ENCODE measurements at regions not wholly inside any gene's neighbourhood (a gene's known extent, or its start where the extent isn't known, plus 50 kb on each side); places are given as distances from the start of the nearest gene placed in this dataset.

- no peaks in the 10 kb centered on the region for H3K4me1 Mint-ChIP-seq
- ChIA-PET POLR2A (no interaction called here), CTCF (no interaction called here)
- DNase-seq (ENCODE audit: low spot score) (no peak), ATAC-seq (no peak)
- H3K27ac Mint-ChIP-seq = no peak overlapping the region
- TF ChIP-seq, protein P1, sequence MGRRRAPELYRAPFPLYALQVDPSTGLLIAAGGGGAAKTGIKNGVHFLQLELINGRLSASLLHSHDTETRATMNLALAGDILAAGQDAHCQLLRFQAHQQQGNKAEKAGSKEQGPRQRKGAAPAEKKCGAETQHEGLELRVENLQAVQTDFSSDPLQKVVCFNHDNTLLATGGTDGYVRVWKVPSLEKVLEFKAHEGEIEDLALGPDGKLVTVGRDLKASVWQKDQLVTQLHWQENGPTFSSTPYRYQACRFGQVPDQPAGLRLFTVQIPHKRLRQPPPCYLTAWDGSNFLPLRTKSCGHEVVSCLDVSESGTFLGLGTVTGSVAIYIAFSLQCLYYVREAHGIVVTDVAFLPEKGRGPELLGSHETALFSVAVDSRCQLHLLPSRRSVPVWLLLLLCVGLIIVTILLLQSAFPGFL (CRISPR knock-in tag; IDR thresholded peaks at IDR 0.05; ENCODE audit: borderline replicate concordance) = no peak
- TF ChIP-seq ZNF423 (CRISPR knock-in tag; IDR thresholded peaks at IDR 0.05) (no peak), FOXP4 (CRISPR knock-in tag; IDR thresholded peaks at IDR 0.05) (no peak), TCF7 (CRISPR knock-in tag; IDR thresholded peaks at IDR 0.05; ENCODE audit: low read depth) (no peak), FOXK1 (CRISPR knock-in tag; IDR thresholded peaks at IDR 0.05) (no peak), NR3C1 (CRISPR knock-in tag; conservative IDR thresholded peaks at IDR 0.05; ENCODE audit: low read depth) (no peak), FOXP1 (CRISPR knock-in tag; IDR thresholded peaks at IDR 0.05; ENCODE audit: borderline replicate concordance) (no peak), ZNF121 (CRISPR knock-in tag; IDR thresholded peaks at IDR 0.05) (no peak), IRF2 (CRISPR knock-in tag; IDR thresholded peaks at IDR 0.05; ENCODE audit: borderline replicate concordance, low read depth) (no peak), AFF4 (CRISPR knock-in tag; IDR thresholded peaks at IDR 0.05; ENCODE audit: borderline replicate concordance) (no peak), ZNF317 (CRISPR knock-in tag; IDR thresholded peaks at IDR 0.05; ENCODE audit: borderline replicate concordance, low read depth) (no peak), ZNF219 (CRISPR knock-in tag; IDR thresholded peaks at IDR 0.05; ENCODE audit: borderline replicate concordance) (no peak), ERG (CRISPR knock-in tag; IDR thresholded peaks at IDR 0.05) (no peak)
- H3K4me3 Mint-ChIP-seq = no peak overlapping the region
- H3K27me3 Mint-ChIP-seq (ENCODE audit: low read depth) = no peaks in the 10 kb centered on the region
- no peaks in the 10 kb centered on the region for H3K9me3 Mint-ChIP-seq
- no peaks in the 10 kb centered on the region for H3K36me3 Mint-ChIP-seq
Observed at GRCh38 chr1:240711020-240711419, 99.1 kb upstream of the GREM2 start.

DNA sequence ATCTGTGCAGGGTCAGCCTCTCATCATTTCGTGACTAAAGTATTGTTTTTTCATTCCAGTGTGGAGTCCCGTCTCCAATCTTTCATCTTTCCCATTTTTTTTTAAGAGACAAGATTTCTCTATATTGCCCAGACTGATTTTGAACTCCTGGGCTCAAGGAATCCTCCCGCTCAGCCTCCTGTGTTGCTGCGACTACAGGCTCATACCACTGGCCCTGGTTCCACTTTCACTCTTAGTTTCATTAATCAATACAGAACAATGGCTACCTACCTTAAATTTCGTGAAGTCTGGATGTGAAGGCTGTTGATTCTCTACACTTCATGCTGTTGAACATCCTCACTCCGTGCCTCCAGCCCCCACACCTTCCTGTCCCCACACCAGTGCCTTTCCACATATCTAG lies 97.7 kb upstream of the GREM2 start:
- no peak overlapping the region for H3K27ac Mint-ChIP-seq
- DNase-seq (ENCODE audit: low spot score) (no peak), ATAC-seq (no peak)
- no peak overlapping the region for H3K4me3 Mint-ChIP-seq
- H3K36me3 Mint-ChIP-seq = no peaks in the 10 kb centered on the region
- ChIA-PET POLR2A (no interaction called here), CTCF (no interaction called here)
- no peaks in the 10 kb centered on the region for H3K4me1 Mint-ChIP-seq
- H3K9me3 Mint-ChIP-seq = no peaks in the 10 kb centered on the region
- no peaks in the 10 kb centered on the region for H3K27me3 Mint-ChIP-seq (ENCODE audit: low read depth)
- no peak for TF ChIP-seq NFATC4 (CRISPR knock-in tag; IDR thresholded peaks at IDR 0.05)
- no peak for TF ChIP-seq ZNF671 (CRISPR knock-in tag; IDR thresholded peaks at IDR 0.05)
- no peak for TF ChIP-seq ZNF317 (CRISPR knock-in tag; IDR thresholded peaks at IDR 0.05; ENCODE audit: borderline replicate concordance, low read depth)
- no peak for TF ChIP-seq JUN (CRISPR knock-in tag; IDR thresholded peaks at IDR 0.05)
- TF ChIP-seq, protein P2, sequence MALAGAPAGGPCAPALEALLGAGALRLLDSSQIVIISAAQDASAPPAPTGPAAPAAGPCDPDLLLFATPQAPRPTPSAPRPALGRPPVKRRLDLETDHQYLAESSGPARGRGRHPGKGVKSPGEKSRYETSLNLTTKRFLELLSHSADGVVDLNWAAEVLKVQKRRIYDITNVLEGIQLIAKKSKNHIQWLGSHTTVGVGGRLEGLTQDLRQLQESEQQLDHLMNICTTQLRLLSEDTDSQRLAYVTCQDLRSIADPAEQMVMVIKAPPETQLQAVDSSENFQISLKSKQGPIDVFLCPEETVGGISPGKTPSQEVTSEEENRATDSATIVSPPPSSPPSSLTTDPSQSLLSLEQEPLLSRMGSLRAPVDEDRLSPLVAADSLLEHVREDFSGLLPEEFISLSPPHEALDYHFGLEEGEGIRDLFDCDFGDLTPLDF (CRISPR knock-in tag; IDR thresholded peaks at IDR 0.05) = no peak
- no peak for TF ChIP-seq NFE2L1 (CRISPR knock-in tag; IDR thresholded peaks at IDR 0.05)
- TF ChIP-seq ETV6 (CRISPR knock-in tag; IDR thresholded peaks at IDR 0.05) = no peak
- TF ChIP-seq ZSCAN18 (CRISPR knock-in tag; IDR thresholded peaks at IDR 0.05) = no peak
- no peak for TF ChIP-seq FOXK1 (CRISPR knock-in tag; IDR thresholded peaks at IDR 0.05)
- TF ChIP-seq ATF1 (CRISPR knock-in tag; IDR thresholded peaks at IDR 0.05) = no peak
- TF ChIP-seq KAT7 (CRISPR knock-in tag; IDR thresholded peaks at IDR 0.05; ENCODE audit: borderline replicate concordance) = no peak
- TF ChIP-seq JAZF1 (CRISPR knock-in tag; IDR thresholded peaks at IDR 0.05) = no peak
- TF ChIP-seq, protein P3, sequence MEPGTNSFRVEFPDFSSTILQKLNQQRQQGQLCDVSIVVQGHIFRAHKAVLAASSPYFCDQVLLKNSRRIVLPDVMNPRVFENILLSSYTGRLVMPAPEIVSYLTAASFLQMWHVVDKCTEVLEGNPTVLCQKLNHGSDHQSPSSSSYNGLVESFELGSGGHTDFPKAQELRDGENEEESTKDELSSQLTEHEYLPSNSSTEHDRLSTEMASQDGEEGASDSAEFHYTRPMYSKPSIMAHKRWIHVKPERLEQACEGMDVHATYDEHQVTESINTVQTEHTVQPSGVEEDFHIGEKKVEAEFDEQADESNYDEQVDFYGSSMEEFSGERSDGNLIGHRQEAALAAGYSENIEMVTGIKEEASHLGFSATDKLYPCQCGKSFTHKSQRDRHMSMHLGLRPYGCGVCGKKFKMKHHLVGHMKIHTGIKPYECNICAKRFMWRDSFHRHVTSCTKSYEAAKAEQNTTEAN (CRISPR knock-in tag; IDR thresholded peaks at IDR 0.05) = no peak
- no peak for TF ChIP-seq OVOL2 (CRISPR knock-in tag; IDR thresholded peaks at IDR 0.05; ENCODE audit: borderline replicate concordance)

All from WTC11 (cell line).